ENCODE measurements at regions not wholly inside any gene's neighbourhood (a gene's known extent, or its start where the extent isn't known, plus 50 kb on each side); places are given as distances from the start of the nearest gene placed in this dataset.

DNA sequence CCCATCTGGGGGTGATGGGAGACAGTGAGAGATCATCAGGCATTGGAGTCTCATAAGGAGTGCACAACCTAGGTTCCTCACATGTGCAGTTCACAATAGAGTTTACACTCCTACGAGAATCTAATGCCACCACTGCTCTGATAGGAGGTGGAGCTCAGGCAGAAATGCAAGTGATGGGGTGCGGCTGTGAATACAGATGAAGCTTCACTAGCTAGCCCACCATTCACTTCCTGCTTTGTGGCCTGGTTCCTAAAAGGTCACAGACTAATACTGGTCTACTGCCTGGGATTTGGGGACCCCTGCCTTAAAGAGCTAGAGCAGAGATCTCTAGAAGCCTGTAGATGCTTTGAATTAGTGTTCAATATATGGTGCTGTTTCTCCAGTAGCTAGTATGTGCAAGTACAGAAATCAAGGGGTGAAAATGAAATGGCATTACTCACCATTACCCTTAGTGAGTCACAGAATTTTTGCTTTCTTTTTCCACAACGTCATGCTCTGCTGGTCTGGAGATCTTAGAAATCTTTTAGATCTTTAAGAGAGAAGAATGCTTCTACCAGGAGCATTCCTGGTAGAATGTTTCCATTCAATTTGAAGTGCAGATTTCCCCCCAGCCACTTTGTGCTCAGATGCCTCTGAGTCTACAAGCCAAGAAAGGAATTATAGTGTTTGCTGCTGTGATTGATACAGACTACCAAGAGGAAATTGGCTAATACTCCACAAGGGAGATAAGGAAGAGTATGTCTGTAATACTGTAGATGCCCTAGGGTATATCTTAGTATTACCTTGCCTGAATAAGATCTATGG, 2301.2 kb downstream of the PCDH9 start:
- no peak for DNase-seq
- Histone ChIP-seq H3K27me3 (no peaks in the 10 kb centered on the region), H3K36me3 (no peaks in the 10 kb centered on the region), H3K4me3 (ENCODE audit: low read depth, low read length) (no peak overlapping the region), H3K9me3 (no peaks in the 10 kb centered on the region), H3K4me1 (no peaks in the 10 kb centered on the region; the same call in 1 of the 2 replicates)
- TF ChIP-seq CTCF (IDR thresholded peaks at IDR 0.05; ENCODE audit: low read depth, low read length): no peak

DNA sequence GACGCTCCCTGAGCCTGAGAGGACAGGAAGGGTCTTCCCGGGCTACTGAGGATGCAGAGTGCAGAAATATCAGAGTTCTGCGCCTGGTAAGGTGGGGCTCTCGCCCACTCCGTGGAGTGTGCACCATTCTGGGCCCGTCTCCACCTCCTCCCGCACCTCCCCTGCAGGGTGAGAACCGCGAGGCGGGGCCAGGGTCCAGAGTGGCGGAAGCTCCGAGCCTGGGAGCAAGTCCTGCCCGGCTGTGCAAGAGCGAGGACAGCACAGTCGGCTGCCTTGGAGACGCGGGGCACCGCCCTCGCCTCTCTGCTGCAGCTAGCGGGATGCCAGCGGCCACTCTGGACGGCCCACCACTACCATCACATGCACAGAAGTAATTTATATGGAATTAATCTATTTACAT, 2304.4 kb downstream of the PCDH9 start:
- Histone ChIP-seq H3K27me3 (no peaks in the 10 kb centered on the region), H3K4me3 (ENCODE audit: low read depth, low read length) (no peak overlapping the region), H3K9me3 (no peaks in the 10 kb centered on the region), H3K36me3 (no peaks in the 10 kb centered on the region), H3K4me1 (no peaks in the 10 kb centered on the region; the same call in 1 of the 2 replicates)
- no peak for DNase-seq
- TF ChIP-seq CTCF (IDR thresholded peaks at IDR 0.05; ENCODE audit: low read depth, low read length): no peak

- no peaks in the 10 kb centered on the region for H3K36me3 ChIP-seq
- no peak overlapping the region for H3K4me3 ChIP-seq (ENCODE audit: low read depth, low read length)
- H3K4me1 ChIP-seq: no peaks in the 10 kb centered on the region; the same call in 1 of the 2 replicates
- no peaks in the 10 kb centered on the region for H3K27me3 ChIP-seq
- no peak for DNase-seq
- H3K9me3 ChIP-seq: no peaks in the 10 kb centered on the region
- TF ChIP-seq CTCF (IDR thresholded peaks at IDR 0.05; ENCODE audit: low read depth, low read length): no peak
Measured at GRCh38 chr13:64925284-64925683, 2304.9 kb downstream of the PCDH9 start.

GRCh38 chr13:64924401-64924800, 2305.7 kb downstream of the PCDH9 start:
- no peaks in the 10 kb centered on the region for H3K36me3 ChIP-seq
- no peak overlapping the region for H3K4me3 ChIP-seq (ENCODE audit: low read depth, low read length)
- no peak for DNase-seq
- no peaks in the 10 kb centered on the region; the same call in 1 of the 2 replicates for H3K4me1 ChIP-seq
- H3K9me3 ChIP-seq: no peaks in the 10 kb centered on the region
- TF ChIP-seq CTCF (IDR thresholded peaks at IDR 0.05; ENCODE audit: low read depth, low read length): no peak
- no peaks in the 10 kb centered on the region for H3K27me3 ChIP-seq

GRCh38 chr13:64917566-64917965, 2312.6 kb downstream of the PCDH9 start:
- no peaks in the 10 kb centered on the region for H3K36me3 ChIP-seq
- no peaks in the 10 kb centered on the region for H3K9me3 ChIP-seq
- TF ChIP-seq CTCF (IDR thresholded peaks at IDR 0.05; ENCODE audit: low read depth, low read length): no peak
- no peak for DNase-seq
- H3K4me1 ChIP-seq: no peaks in the 10 kb centered on the region
- H3K4me3 ChIP-seq (ENCODE audit: low read depth, low read length): no peak overlapping the region
- no peaks in the 10 kb centered on the region for H3K27me3 ChIP-seq

DNA sequence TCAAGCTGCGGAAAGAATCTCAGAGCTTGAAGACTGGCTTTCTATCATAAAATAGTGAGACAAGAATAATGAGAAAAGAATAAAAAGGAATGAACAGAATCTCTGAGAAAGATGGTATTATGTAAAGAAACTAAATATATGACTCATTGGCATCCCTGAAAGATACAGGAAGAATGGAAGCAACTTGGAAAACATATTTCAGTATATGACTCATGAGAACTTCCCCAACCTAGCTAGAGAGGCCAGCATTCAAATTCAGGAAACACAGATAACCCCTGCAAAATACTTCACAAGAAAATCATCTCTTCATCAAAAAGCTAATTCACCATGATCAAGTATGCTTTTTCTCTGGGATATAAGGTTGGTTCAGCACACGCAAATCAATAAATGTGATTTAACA, 2318.0 kb downstream of the PCDH9 start:
- no peaks in the 10 kb centered on the region for H3K27me3 ChIP-seq
- H3K4me3 ChIP-seq (ENCODE audit: low read depth, low read length): no peak overlapping the region
- DNase-seq: no peak
- H3K4me1 ChIP-seq: no peaks in the 10 kb centered on the region
- TF ChIP-seq CTCF (IDR thresholded peaks at IDR 0.05; ENCODE audit: low read depth, low read length): no peak
- H3K36me3 ChIP-seq: no peaks in the 10 kb centered on the region
- no peaks in the 10 kb centered on the region for H3K9me3 ChIP-seq

Data from BE2C (cell line).